WTC11 (cell line): ENCODE measurements at regions not wholly inside any gene's neighbourhood (a gene's known extent, or its start where the extent isn't known, plus 50 kb on each side); places are given as distances from the start of the nearest gene placed in this dataset.

ENCODE experiments used
- ATAC-seq: fragments of 200-7000 bp; cut with Tn5 transposase; 2 replicates; pipeline ENCODE4 v1.10.0; 2021; ENCODE audit warnings: mild to moderate bottlenecking, moderate library complexity
- CTCF ChIA-PET: fragments of 300-600 bp; sonication (Branson Sonifier 250); formaldehyde crosslinking; loops from one replicate; lab custom pipeline; 2021; ENCODE audit warnings: antibody characterized with exemption; lab: Charles Lee
- POLR2A ChIA-PET: fragments of 350-600 bp; sonication (Branson Sonifier 250); formaldehyde crosslinking; loops from one replicate; lab custom pipeline; 2021; ENCODE audit warnings: antibody characterized with exemption; lab: Charles Lee
- DNase-seq: peaks from one replicate; pipeline ENCODE4 v3.0.0; 2021; ENCODE audit warnings: low spot score
- H3K27ac Mint-ChIP-seq: 2 replicates; pipeline ENCODE4 v1.8.0; 2021; ENCODE audit warnings: mixed read lengths
- H3K27me3 Mint-ChIP-seq: 2 replicates; pipeline ENCODE4 v1.8.0; 2021; ENCODE audit warnings: low read depth, mild to moderate bottlenecking, moderate library complexity, mixed read lengths
- H3K36me3 Mint-ChIP-seq: 2 replicates; pipeline ENCODE4 v1.8.0; 2021; ENCODE audit warnings: mixed read lengths
- H3K4me1 Mint-ChIP-seq: 2 replicates; pipeline ENCODE4 v1.8.0; 2022; ENCODE audit warnings: mixed read lengths
- H3K4me3 Mint-ChIP-seq: 2 replicates; pipeline ENCODE4 v1.8.0; 2021; ENCODE audit warnings: mild to moderate bottlenecking, moderate library complexity, mixed read lengths
- H3K9me3 Mint-ChIP-seq: 2 replicates; pipeline ENCODE4 v1.8.0; 2021; ENCODE audit warnings: mixed read lengths
- AR ChIP-seq: fragments of 250-450 bp; sonication (Bioruptor Pico); IDR thresholded peaks from 2 replicates; pipeline ENCODE4 v1.9.0; 2021; ENCODE audit warnings: mild to moderate bottlenecking
- ARID4B ChIP-seq: sonication (generic); formaldehyde crosslinking; IDR thresholded peaks from 2 replicates; pipeline ENCODE4 v1.8.0; 2023; ENCODE audit warnings: missing genetic modification reagents, mild to moderate bottlenecking, borderline replicate concordance
- E2F4 ChIP-seq: sonication (generic); formaldehyde crosslinking; IDR thresholded peaks from 2 replicates; pipeline ENCODE4 v1.8.1; 2022; ENCODE audit warnings: low read depth, mild to moderate bottlenecking, moderate library complexity, missing genetic modification reagents, borderline replicate concordance
- ELF4 ChIP-seq: sonication (generic); formaldehyde crosslinking; IDR thresholded peaks from 2 replicates; pipeline ENCODE4 v1.8.1; 2022; ENCODE audit warnings: low read depth, mild to moderate bottlenecking, moderate library complexity, missing genetic modification reagents
- NFATC4 ChIP-seq: fragments of 250-450 bp; sonication (Bioruptor Pico); IDR thresholded peaks from 2 replicates; pipeline ENCODE4 v1.9.0; 2021; ENCODE audit warnings: mild to moderate bottlenecking
- NR1H2 ChIP-seq: sonication (generic); formaldehyde crosslinking; IDR thresholded peaks from 2 replicates; pipeline ENCODE4 v1.9.0; 2021; ENCODE audit warnings: mild to moderate bottlenecking, moderate library complexity, missing genetic modification reagents
- PRDM15 ChIP-seq: sonication (generic); formaldehyde crosslinking; IDR thresholded peaks from 2 replicates; pipeline ENCODE4 v1.8.0; 2022; ENCODE audit warnings: missing genetic modification reagents
- PRRX2 ChIP-seq: fragments of 250-450 bp; sonication (Bioruptor Pico); IDR thresholded peaks from 2 replicates; pipeline ENCODE4 v1.8.0; 2021; ENCODE audit warnings: mild to moderate bottlenecking
- SP1 ChIP-seq: sonication (generic); formaldehyde crosslinking; conservative IDR thresholded peaks from 2 replicates; pipeline ENCODE4 v1.8.1; 2022; ENCODE audit warnings: missing genetic modification reagents
- TCF7 ChIP-seq: sonication (generic); formaldehyde crosslinking; IDR thresholded peaks from 2 replicates; pipeline ENCODE4 v1.8.0; 2022; ENCODE audit warnings: mild to moderate bottlenecking, low read depth, missing genetic modification reagents, moderate library complexity
- ZNF232 ChIP-seq: sonication (generic); formaldehyde crosslinking; IDR thresholded peaks from 2 replicates; pipeline ENCODE4 v1.8.0; 2022; ENCODE audit warnings: mild to moderate bottlenecking, missing genetic modification reagents
- ZNF671 ChIP-seq: fragments of 250-450 bp; sonication (Bioruptor Pico); IDR thresholded peaks from 2 replicates; pipeline ENCODE4 v1.8.0; 2021; ENCODE audit warnings: mild to moderate bottlenecking
- TF ChIP-seq, protein P1 (sequence below): sonication (generic); formaldehyde crosslinking; IDR thresholded peaks from 2 replicates; pipeline ENCODE4 v1.8.0; 2022; ENCODE audit warnings: mild to moderate bottlenecking, missing genetic modification reagents

DNA sequence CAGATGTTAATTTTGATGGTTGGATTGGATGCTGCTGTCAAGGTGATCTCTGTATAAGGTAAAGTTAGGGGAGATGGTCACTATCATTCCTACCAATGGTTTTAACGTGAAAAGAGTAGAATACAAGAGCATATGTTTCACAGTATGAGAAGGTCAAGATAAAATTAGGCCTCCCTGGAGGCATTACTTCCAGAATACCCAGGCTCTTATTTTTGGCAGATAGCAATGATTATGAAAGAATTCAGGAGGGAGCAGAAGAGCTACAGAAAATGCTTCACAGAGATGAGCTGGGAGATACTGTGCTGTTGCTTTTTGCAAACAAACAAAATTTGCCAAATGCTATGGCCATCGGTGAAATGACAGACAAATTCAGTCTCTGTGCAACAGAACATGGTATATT, 547.5 kb upstream of the SPRY2 start:
- peaks cover 6% of the 10 kb centered on the region; the same call in 1 of the 2 replicates for H3K4me1 Mint-ChIP-seq
- DNase-seq (no peak), ATAC-seq (no peak)
- POLR2A ChIA-PET: no interaction called here
- TF ChIP-seq, protein P1, sequence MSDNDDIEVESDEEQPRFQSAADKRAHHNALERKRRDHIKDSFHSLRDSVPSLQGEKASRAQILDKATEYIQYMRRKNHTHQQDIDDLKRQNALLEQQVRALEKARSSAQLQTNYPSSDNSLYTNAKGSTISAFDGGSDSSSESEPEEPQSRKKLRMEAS (CRISPR knock-in tag): no peak
- TF ChIP-seq ELF4 (CRISPR knock-in tag): no peak
- no peak for TF ChIP-seq ZNF232 (CRISPR knock-in tag)
- TF ChIP-seq ARID4B (CRISPR knock-in tag): no peak
- TF ChIP-seq TCF7 (CRISPR knock-in tag): no peak
- no peak for TF ChIP-seq ZNF671 (CRISPR knock-in tag)
- TF ChIP-seq AR: no peak
- no peak for TF ChIP-seq NFATC4 (CRISPR knock-in tag)
- TF ChIP-seq NR1H2 (CRISPR knock-in tag): no peak
- no peak for TF ChIP-seq PRRX2 (CRISPR knock-in tag)
- no peak for TF ChIP-seq PRDM15 (CRISPR knock-in tag)
- no peak for TF ChIP-seq SP1 (CRISPR knock-in tag)
- TF ChIP-seq E2F4 (CRISPR knock-in tag): no peak
- H3K9me3 Mint-ChIP-seq: no peaks in the 10 kb centered on the region
- H3K27ac Mint-ChIP-seq: no peak overlapping the region
- H3K4me3 Mint-ChIP-seq: no peak overlapping the region
- no peaks in the 10 kb centered on the region for H3K36me3 Mint-ChIP-seq
- H3K27me3 Mint-ChIP-seq: peaks cover 50% of the 10 kb centered on the region
- CTCF ChIA-PET: no interaction called here
